ENCODE measurements at regions not wholly inside any gene's neighbourhood (a gene's known extent, or its start where the extent isn't known, plus 50 kb on each side); places are given as distances from the start of the nearest gene placed in this dataset.

DNA sequence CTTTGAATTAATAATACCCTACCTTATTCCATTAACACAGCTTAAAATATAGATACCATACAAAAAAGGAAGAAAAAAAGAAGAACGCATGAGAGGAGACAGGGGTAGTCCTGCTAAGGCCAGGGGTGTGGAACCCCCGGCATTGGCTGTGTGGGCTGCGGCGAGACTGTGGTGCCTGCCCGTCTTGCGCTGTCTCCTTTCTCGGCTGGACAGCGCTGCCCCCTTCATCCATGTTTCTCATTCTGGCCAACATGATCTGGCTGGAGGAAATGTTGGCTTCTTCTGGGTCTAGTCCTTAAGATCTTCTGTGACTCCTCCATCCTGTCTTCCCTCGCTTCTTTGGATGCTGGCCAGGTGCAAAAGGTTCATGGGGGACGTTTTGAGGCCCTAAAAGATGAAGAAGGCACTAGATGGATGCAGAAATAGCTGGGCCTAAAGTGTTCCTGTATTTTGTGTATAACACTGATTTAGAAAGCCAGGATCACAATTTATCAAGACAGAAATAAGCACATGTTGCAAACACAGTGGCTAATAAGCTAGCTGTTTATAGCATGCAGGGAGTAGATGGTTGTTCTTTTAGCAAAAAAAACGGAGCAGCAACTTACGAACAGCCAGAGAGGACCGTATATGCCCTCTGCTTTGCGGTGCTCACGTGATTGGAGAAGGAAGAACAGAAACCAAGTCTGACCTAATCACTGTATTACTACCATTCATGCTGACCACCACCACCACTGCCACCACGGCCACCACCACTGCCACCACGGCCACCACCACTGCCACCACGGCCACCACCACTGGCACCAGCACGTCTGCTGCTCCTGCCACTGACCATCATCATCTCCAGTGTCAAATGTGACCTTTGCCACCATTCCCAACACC, 71.7 kb upstream of the ASB18 start:
- TF ChIP-seq, protein P1, sequence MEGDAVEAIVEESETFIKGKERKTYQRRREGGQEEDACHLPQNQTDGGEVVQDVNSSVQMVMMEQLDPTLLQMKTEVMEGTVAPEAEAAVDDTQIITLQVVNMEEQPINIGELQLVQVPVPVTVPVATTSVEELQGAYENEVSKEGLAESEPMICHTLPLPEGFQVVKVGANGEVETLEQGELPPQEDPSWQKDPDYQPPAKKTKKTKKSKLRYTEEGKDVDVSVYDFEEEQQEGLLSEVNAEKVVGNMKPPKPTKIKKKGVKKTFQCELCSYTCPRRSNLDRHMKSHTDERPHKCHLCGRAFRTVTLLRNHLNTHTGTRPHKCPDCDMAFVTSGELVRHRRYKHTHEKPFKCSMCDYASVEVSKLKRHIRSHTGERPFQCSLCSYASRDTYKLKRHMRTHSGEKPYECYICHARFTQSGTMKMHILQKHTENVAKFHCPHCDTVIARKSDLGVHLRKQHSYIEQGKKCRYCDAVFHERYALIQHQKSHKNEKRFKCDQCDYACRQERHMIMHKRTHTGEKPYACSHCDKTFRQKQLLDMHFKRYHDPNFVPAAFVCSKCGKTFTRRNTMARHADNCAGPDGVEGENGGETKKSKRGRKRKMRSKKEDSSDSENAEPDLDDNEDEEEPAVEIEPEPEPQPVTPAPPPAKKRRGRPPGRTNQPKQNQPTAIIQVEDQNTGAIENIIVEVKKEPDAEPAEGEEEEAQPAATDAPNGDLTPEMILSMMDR (conservative IDR thresholded peaks at IDR 0.05; ENCODE audit: low read length) = no peak
- TF ChIP-seq EZH2phosphoT487 (IDR thresholded peaks at IDR 0.05; ENCODE audit: borderline replicate concordance) = no peak
